NOMO-1 (cell line): ENCODE measurements at regions not wholly inside any gene's neighbourhood (a gene's known extent, or its start where the extent isn't known, plus 50 kb on each side); places are given as distances from the start of the nearest gene placed in this dataset.
"Not testable (repeated sequence)": the region's sequence is repeated elsewhere in the genome, so short reads cannot be mapped to it uniquely, and the experiment has no call there.

ENCODE experiments used
- DNase-seq, 2 experiments: peaks; one replicate each; lab custom pipeline; 2025; ENCODE audit not compliant: unreplicated experiment in 2 of 2; lab: John Stamatoyannopoulos, UW

- no peak for DNase-seq
Measured at GRCh38 chr2:67891642-67892041, 171.2 kb downstream of the C1D start.

- no peak for DNase-seq
Measured at GRCh38 chr2:67892339-67892846, 170.4 kb downstream of the C1D start.

- DNase-seq = no peak
Measured at GRCh38 chr2:67895227-67895941, 167.4 kb downstream of the C1D start.

GRCh38 chr2:67896076-67896475 lies 166.7 kb downstream of the C1D start:
- DNase-seq = no peak

GRCh38 chr2:67896476-67896875 lies 166.3 kb downstream of the C1D start:
- no peak for DNase-seq

- DNase-seq = no peak
Measured at GRCh38 chr2:67898595-67898994, 164.2 kb downstream of the C1D start.

GRCh38 chr2:67899187-67899586 lies 163.6 kb downstream of the C1D start:
- DNase-seq = no peak

GRCh38 chr2:67900826-67901225 lies 162.0 kb downstream of the C1D start:
- no peak for DNase-seq

- DNase-seq = no peak
Measured at GRCh38 chr2:67904566-67904965, 158.2 kb downstream of the C1D start.

GRCh38 chr2:67904966-67905365 lies 157.8 kb downstream of the C1D start:
- DNase-seq = no peak

- not testable (repeated sequence) for DNase-seq
Measured at GRCh38 chr2:67906547-67906946, 156.3 kb downstream of the C1D start.

- DNase-seq = no peak
Measured at GRCh38 chr2:67917332-67918054, 145.3 kb downstream of the C1D start.

- no peak for DNase-seq
Measured at GRCh38 chr2:67918471-67918870, 144.3 kb downstream of the C1D start.

GRCh38 chr2:67919490-67919889 lies 143.3 kb downstream of the C1D start:
- DNase-seq = no peak

GRCh38 chr2:67922080-67922785 lies 140.6 kb downstream of the C1D start:
- no peak for DNase-seq

GRCh38 chr2:67923696-67924095 lies 139.1 kb downstream of the C1D start:
- no peak for DNase-seq

GRCh38 chr2:67927501-67927900 lies 135.3 kb downstream of the C1D start:
- DNase-seq = no peak

GRCh38 chr2:67930156-67930555 lies 132.6 kb downstream of the C1D start:
- DNase-seq = no peak

- no peak for DNase-seq
Measured at GRCh38 chr2:67936969-67937368, 125.8 kb downstream of the C1D start.

- no peak for DNase-seq
Measured at GRCh38 chr2:67938053-67938452, 124.8 kb downstream of the C1D start.

GRCh38 chr2:67945056-67945455 lies 117.7 kb downstream of the C1D start:
- no peak for DNase-seq

GRCh38 chr2:67945940-67946339 lies 116.9 kb downstream of the C1D start:
- no peak for DNase-seq
